Epithelial cell of proximal tubule (primary cell): ENCODE measurements at regions not wholly inside any gene's neighbourhood (a gene's known extent, or its start where the extent isn't known, plus 50 kb on each side); places are given as distances from the start of the nearest gene placed in this dataset.

Experiments
- DNase-seq: peaks from one replicate; pipeline ENCODE4 v3.0.0-alpha.2; 2011; ENCODE audit warnings: low read depth
- H3K4me3 ChIP-seq: 2 replicates; pipeline ENCODE4 v1.5.1; 2011; ENCODE audit warnings: low read depth, mild to moderate bottlenecking, low read length
- CTCF ChIP-seq: conservative IDR thresholded peaks from 2 replicates; pipeline ENCODE4 v1.5.1; 2012; ENCODE audit warnings: low read depth, mild to moderate bottlenecking, low read length

- TF ChIP-seq CTCF, result no peak
- DNase-seq, result no peak
- no peak overlapping the region for H3K4me3 ChIP-seq
Observed at GRCh38 chr9:1954238-1954637, 60.9 kb upstream of the SMARCA2 start.

GRCh38 chr9:1956958-1957357 is 58.2 kb upstream of the SMARCA2 start:
- no peak for DNase-seq
- no peak overlapping the region for H3K4me3 ChIP-seq
- TF ChIP-seq CTCF, result no peak

GRCh38 chr9:1957856-1958255 is 57.3 kb upstream of the SMARCA2 start:
- H3K4me3 ChIP-seq, result no peak overlapping the region
- no peak for DNase-seq
- no peak for TF ChIP-seq CTCF

GRCh38 chr9:1959371-1959770 is 55.8 kb upstream of the SMARCA2 start:
- TF ChIP-seq CTCF, result no peak
- no peak overlapping the region for H3K4me3 ChIP-seq
- no peak for DNase-seq

GRCh38 chr9:1960342-1961042 is 54.7 kb upstream of the SMARCA2 start:
- no peak for TF ChIP-seq CTCF
- H3K4me3 ChIP-seq, result no peak overlapping the region
- no peak for DNase-seq

- TF ChIP-seq CTCF, result no peak
- H3K4me3 ChIP-seq, result no peak overlapping the region
- no peak for DNase-seq
Observed at GRCh38 chr9:1962122-1962521, 53.0 kb upstream of the SMARCA2 start.

- H3K4me3 ChIP-seq, result no peak overlapping the region
- TF ChIP-seq CTCF, result no peak
- no peak for DNase-seq
Observed at GRCh38 chr9:1962588-1963106, 52.5 kb upstream of the SMARCA2 start.
